RWPE2 (cell line): ENCODE measurements at regions not wholly inside any gene's neighbourhood (a gene's known extent, or its start where the extent isn't known, plus 50 kb on each side); places are given as distances from the start of the nearest gene placed in this dataset.

Experiments
- ATAC-seq: fragments of 200-7000 bp; cut with Tn5 transposase; 3 replicates; pipeline ENCODE4 v1.9.1; 2021; ENCODE audit warnings: low read depth
- DNase-seq: peaks from one replicate; pipeline ENCODE4 v3.0.0-alpha.2; 2020; ENCODE audit warnings: low spot score
- H3K27ac ChIP-seq: fragments of 450-650 bp; 2 replicates; pipeline ENCODE4 v1.5.1; 2017; ENCODE audit warnings: mild to moderate bottlenecking; ENCODE audit not compliant: poor library complexity, severe bottlenecking
- H3K27me3 ChIP-seq: fragments of 250-450 bp; sonication (Bioruptor Pico); 2 replicates; pipeline ENCODE4 v1.5.1; 2021; ENCODE audit warnings: mild to moderate bottlenecking, moderate library complexity; ENCODE audit not compliant: insufficient read depth, poor library complexity, severe bottlenecking
- H3K36me3 ChIP-seq: fragments of 250-450 bp; sonication (Bioruptor Pico); 2 replicates; pipeline ENCODE4 v1.5.1; 2020; ENCODE audit warnings: low read depth, mild to moderate bottlenecking, moderate library complexity
- H3K4me1 ChIP-seq: fragments of 250-450 bp; sonication (Bioruptor Pico); 2 replicates; pipeline ENCODE4 v1.5.1; 2021; ENCODE audit warnings: mild to moderate bottlenecking, moderate library complexity; ENCODE audit not compliant: insufficient read depth, poor library complexity, severe bottlenecking
- H3K4me3 ChIP-seq: fragments of 250-450 bp; sonication (Bioruptor Pico); 2 replicates; pipeline ENCODE4 v1.5.1; 2021; ENCODE audit warnings: mild to moderate bottlenecking, moderate library complexity; ENCODE audit not compliant: severe bottlenecking
- H3K9me3 ChIP-seq: fragments of 250-450 bp; sonication (Bioruptor Pico); 2 replicates; pipeline ENCODE4 v1.5.1; 2021; ENCODE audit warnings: mild to moderate bottlenecking, moderate library complexity; ENCODE audit not compliant: severe bottlenecking
- CTCF ChIP-seq: fragments of 450-650 bp; IDR thresholded peaks from one replicate; pipeline ENCODE4 v1.5.1; 2017; ENCODE audit warnings: mild to moderate bottlenecking, moderate library complexity; ENCODE audit not compliant: poor library complexity, severe bottlenecking

- ATAC-seq: no peak
- no peak for TF ChIP-seq CTCF
- no peaks in the 10 kb centered on the region for H3K4me1 ChIP-seq
These were observed 93.4 kb downstream of the ABHD5 start for GRCh38 chr3:43783987-43784639.

GRCh38 chr3:43784640-43785011 lies 93.9 kb downstream of the ABHD5 start:
- H3K27me3 ChIP-seq: no peaks in the 10 kb centered on the region
- no peak overlapping the region for H3K4me3 ChIP-seq
- no peaks in the 10 kb centered on the region for H3K36me3 ChIP-seq
- DNase-seq (no peak), ATAC-seq (no peak)
- H3K4me1 ChIP-seq: no peaks in the 10 kb centered on the region
- no peaks in the 10 kb centered on the region for H3K9me3 ChIP-seq
- H3K27ac ChIP-seq: no peak overlapping the region
- TF ChIP-seq CTCF: no peak

More at GRCh38 chr3:43783987-43784639, 93.4 kb downstream of the ABHD5 start:
- no peak overlapping the region for H3K4me3 ChIP-seq
- no peaks in the 10 kb centered on the region for H3K27me3 ChIP-seq
- H3K36me3 ChIP-seq: no peaks in the 10 kb centered on the region
- DNase-seq: no peak
- no peaks in the 10 kb centered on the region for H3K9me3 ChIP-seq
- H3K27ac ChIP-seq: no peak overlapping the region

GRCh38 chr3:43785551-43785950 lies 94.8 kb downstream of the ABHD5 start:
- H3K4me3 ChIP-seq: no peak overlapping the region
- H3K4me1 ChIP-seq: no peaks in the 10 kb centered on the region
- H3K27me3 ChIP-seq: no peaks in the 10 kb centered on the region
- no peaks in the 10 kb centered on the region for H3K36me3 ChIP-seq
- no peaks in the 10 kb centered on the region for H3K9me3 ChIP-seq
- no peak for TF ChIP-seq CTCF
- H3K27ac ChIP-seq: no peak overlapping the region
- ATAC-seq (no peak), DNase-seq (no peak)

- Histone ChIP-seq H3K27ac (no peak overlapping the region), H3K4me3 (no peak overlapping the region), H3K9me3 (no peaks in the 10 kb centered on the region), H3K4me1 (no peaks in the 10 kb centered on the region), H3K27me3 (no peaks in the 10 kb centered on the region), H3K36me3 (no peaks in the 10 kb centered on the region)
- DNase-seq (no peak), ATAC-seq (no peak)
- no peak for TF ChIP-seq CTCF
These were observed 95.4 kb downstream of the ABHD5 start for GRCh38 chr3:43786102-43786501.

- no peak for TF ChIP-seq CTCF
- Histone ChIP-seq H3K27me3 (no peaks in the 10 kb centered on the region), H3K9me3 (no peaks in the 10 kb centered on the region), H3K4me1 (no peaks in the 10 kb centered on the region), H3K36me3 (no peaks in the 10 kb centered on the region), H3K27ac (no peak overlapping the region), H3K4me3 (no peak overlapping the region)
- ATAC-seq: no peak
- no peak for DNase-seq
These were observed 96.0 kb downstream of the ABHD5 start for GRCh38 chr3:43786526-43787305.
